B cell (primary cell): ENCODE measurements at regions not wholly inside any gene's neighbourhood (a gene's known extent, or its start where the extent isn't known, plus 50 kb on each side); places are given as distances from the start of the nearest gene placed in this dataset.

Experiments used
- CTCF ChIP-seq: fragments of 200-600 bp; IDR thresholded peaks from one replicate; pipeline ENCODE4 v1.8.0; 2022; ENCODE audit warnings: antibody characterized with exemption, mild to moderate bottlenecking
- EZH2 ChIP-seq: IDR thresholded peaks from 2 replicates; pipeline ENCODE4 v1.6.1; 2012; ENCODE audit warnings: borderline replicate concordance, low read depth, mild to moderate bottlenecking, moderate library complexity, low read length; ENCODE audit not compliant: insufficient read depth, poor library complexity, severe bottlenecking

GRCh38 chr12:132392389-132393244 lies 63.2 kb upstream of the GALNT9 start:
- TF ChIP-seq CTCF: no peak
- no peak for TF ChIP-seq EZH2
